CD4-positive, CD25-positive, alpha-beta regulatory T cell (primary cell): ENCODE measurements at regions not wholly inside any gene's neighbourhood (a gene's known extent, or its start where the extent isn't known, plus 50 kb on each side); places are given as distances from the start of the nearest gene placed in this dataset.

Experiments
- ATAC-seq, 2 donors: fragments of 150-1000 bp; cut with Tn5 transposase; one replicate each; pipeline ENCODE4 v1.10.0; 2021; ENCODE audit warnings: low read depth in 2 of 2, moderate number of reproducible peaks in 2 of 2, moderate library complexity in 1 of 2
- DNase-seq, 3 donors: peaks; one replicate each; pipeline versions ENCODE4 v3.0.0 to v3.0.0-alpha.2; 2012 to 2022; ENCODE audit warnings: mixed read lengths in 1 of 3
- H3K27ac ChIP-seq: one replicate; pipeline ENCODE4 v1.7.0; 2013; ENCODE audit warnings: mild to moderate bottlenecking, low read length; ENCODE audit not compliant: insufficient read depth, poor library complexity, severe bottlenecking
- H3K27me3 ChIP-seq: one replicate; pipeline ENCODE4 v1.7.0; 2013; ENCODE audit warnings: low read length; ENCODE audit not compliant: control insufficient read depth, insufficient read depth
- H3K36me3 ChIP-seq: one replicate; pipeline ENCODE4 v1.7.0; 2013; ENCODE audit warnings: mild to moderate bottlenecking, low read length, moderate library complexity; ENCODE audit not compliant: control insufficient read depth, insufficient read depth
- H3K4me1 ChIP-seq: 2 replicates; pipeline ENCODE4 v1.7.0; 2013; ENCODE audit warnings: mild to moderate bottlenecking, low read length; ENCODE audit not compliant: insufficient read depth, control insufficient read depth, poor library complexity, severe bottlenecking
- H3K4me3 ChIP-seq: one replicate; pipeline ENCODE4 v1.7.0; 2013; ENCODE audit warnings: low read depth, mild to moderate bottlenecking, low read length, moderate library complexity
- H3K9me3 ChIP-seq, 2 experiments: 1 replicate in 1 of 2; 2 replicates in 1 of 2; pipeline ENCODE4 v1.7.0; 2013; ENCODE audit warnings: low read length in 2 of 2, mild to moderate bottlenecking in 1 of 2, moderate library complexity in 1 of 2; ENCODE audit not compliant: control insufficient read depth in 2 of 2
- H3K27ac Mint-ChIP-seq, 3 donors: one replicate each; pipeline ENCODE4 v1.8.0; 2020 to 2022; ENCODE audit warnings: mild to moderate bottlenecking in 3 of 3, mixed read lengths in 3 of 3, moderate library complexity in 2 of 3
- H3K27me3 Mint-ChIP-seq: one replicate; pipeline ENCODE4 v1.8.0; 2022; ENCODE audit warnings: mild to moderate bottlenecking, mixed read lengths
- H3K36me3 Mint-ChIP-seq: one replicate; pipeline ENCODE4 v1.8.0; 2020; ENCODE audit warnings: mixed read lengths
- H3K4me1 Mint-ChIP-seq, 4 donors: one replicate each; pipeline ENCODE4 v1.8.0; 2020 to 2022; ENCODE audit warnings: mixed read lengths in 4 of 4, mild to moderate bottlenecking in 1 of 4
- H3K4me3 Mint-ChIP-seq, 4 donors: one replicate each; pipeline ENCODE4 v1.8.0; 2020 to 2022; ENCODE audit warnings: mild to moderate bottlenecking in 4 of 4, mixed read lengths in 4 of 4, moderate library complexity in 3 of 4
- H3K9me3 Mint-ChIP-seq, 7 donors: one replicate each; pipeline ENCODE4 v1.8.0; 2020 to 2022; ENCODE audit warnings: mixed read lengths in 7 of 7, mild to moderate bottlenecking in 3 of 7, moderate library complexity in 2 of 7

- DNase-seq (no peak), ATAC-seq (no peak)
- Mint-ChIP-seq H3K4me1 (peaks cover 28 to 89% (median 55%) of the 10 kb centered on the region in 4 donors), H3K27me3 (peaks cover 4% of the 10 kb centered on the region), H3K27ac (peak overlapping the region in 1 of 3 donors; percentile 29), H3K4me3 (no peak overlapping the region), H3K36me3 (peaks cover 4% of the 10 kb centered on the region), H3K9me3 (peaks cover 0 to 2% (median 0%) of the 10 kb centered on the region in 7 donors)
- no peak overlapping the region for H3K27ac ChIP-seq
- H3K36me3 ChIP-seq = no peaks in the 10 kb centered on the region
- H3K4me1 ChIP-seq = peaks cover 45% of the 10 kb centered on the region
- H3K9me3 ChIP-seq = no peaks in the 10 kb centered on the region
- no peaks in the 10 kb centered on the region for H3K27me3 ChIP-seq
- H3K4me3 ChIP-seq = no peak overlapping the region
Measured at GRCh38 chr4:152112190-152112589, 351.4 kb upstream of the GATB start.

- Histone ChIP-seq H3K27ac (peak overlapping the region; percentile 23), H3K36me3 (no peaks in the 10 kb centered on the region), H3K27me3 (no peaks in the 10 kb centered on the region), H3K9me3 (no peaks in the 10 kb centered on the region), H3K4me3 (no peak overlapping the region), H3K4me1 (peaks cover 46% of the 10 kb centered on the region)
- DNase-seq (no peak), ATAC-seq (no peak)
- peaks cover 0 to 2% (median 0%) of the 10 kb centered on the region in 7 donors for H3K9me3 Mint-ChIP-seq
- peaks cover 9% of the 10 kb centered on the region for H3K36me3 Mint-ChIP-seq
- peak overlapping the region in 1 of 3 donors; percentile 91 for H3K27ac Mint-ChIP-seq
- H3K4me3 Mint-ChIP-seq = no peak overlapping the region
- peaks cover 23 to 89% (median 47%) of the 10 kb centered on the region in 4 donors for H3K4me1 Mint-ChIP-seq
- no peaks in the 10 kb centered on the region for H3K27me3 Mint-ChIP-seq
Measured at GRCh38 chr4:152110780-152111179, 350.0 kb upstream of the GATB start.

GRCh38 chr4:152109531-152110509 is 349.0 kb upstream of the GATB start:
- no peak for ATAC-seq
- Histone ChIP-seq H3K9me3 (no peaks in the 10 kb centered on the region), H3K4me1 (peaks cover 46% of the 10 kb centered on the region), H3K4me3 (no peak overlapping the region), H3K27me3 (no peaks in the 10 kb centered on the region), H3K27ac (no peak overlapping the region), H3K36me3 (no peaks in the 10 kb centered on the region)
- H3K9me3 Mint-ChIP-seq = peaks cover 0 to 2% (median 0%) of the 10 kb centered on the region in 7 donors
- H3K4me3 Mint-ChIP-seq = peak overlapping the region in 2 of 4 donors; percentile 39 to 44
- DNase-seq = no peak
- peak overlapping the region; percentile 74 to 91 (median 80) for H3K27ac Mint-ChIP-seq
- H3K27me3 Mint-ChIP-seq = no peaks in the 10 kb centered on the region
- peaks cover 18 to 89% (median 45%) of the 10 kb centered on the region in 4 donors for H3K4me1 Mint-ChIP-seq
- peaks cover 12% of the 10 kb centered on the region for H3K36me3 Mint-ChIP-seq

- Histone ChIP-seq H3K36me3 (no peaks in the 10 kb centered on the region), H3K4me1 (peaks cover 57% of the 10 kb centered on the region), H3K9me3 (no peaks in the 10 kb centered on the region), H3K27me3 (no peaks in the 10 kb centered on the region), H3K27ac (no peak overlapping the region), H3K4me3 (no peak overlapping the region)
- peaks cover 18% of the 10 kb centered on the region for H3K36me3 Mint-ChIP-seq
- H3K4me3 Mint-ChIP-seq = peak overlapping the region in 1 of 4 donors; percentile 39
- no peaks in the 10 kb centered on the region for H3K27me3 Mint-ChIP-seq
- peaks cover 18 to 91% (median 44%) of the 10 kb centered on the region in 4 donors for H3K4me1 Mint-ChIP-seq
- H3K9me3 Mint-ChIP-seq = no peaks in the 10 kb centered on the region
- no peak for DNase-seq
- H3K27ac Mint-ChIP-seq = peak overlapping the region; percentile 61 to 97 (median 73)
- no peak for ATAC-seq
Measured at GRCh38 chr4:152107736-152108500, 347.1 kb upstream of the GATB start.

- H3K27ac Mint-ChIP-seq = peak overlapping the region; percentile 80 to 93 (median 82)
- no peak for ATAC-seq
- Histone ChIP-seq H3K4me1 (peaks cover 59% of the 10 kb centered on the region), H3K27ac (no peak overlapping the region), H3K36me3 (no peaks in the 10 kb centered on the region), H3K9me3 (no peaks in the 10 kb centered on the region), H3K4me3 (no peak overlapping the region), H3K27me3 (no peaks in the 10 kb centered on the region)
- peak overlapping the region in 2 of 4 donors; percentile 33 to 68 for H3K4me3 Mint-ChIP-seq
- no peaks in the 10 kb centered on the region for H3K9me3 Mint-ChIP-seq
- DNase-seq = no peak
- no peaks in the 10 kb centered on the region for H3K27me3 Mint-ChIP-seq
- H3K4me1 Mint-ChIP-seq = peaks cover 22 to 91% (median 49%) of the 10 kb centered on the region in 4 donors
- H3K36me3 Mint-ChIP-seq = peaks cover 20% of the 10 kb centered on the region
Measured at GRCh38 chr4:152106781-152107321, 346.0 kb upstream of the GATB start.

- H3K36me3 Mint-ChIP-seq = peaks cover 20% of the 10 kb centered on the region
- peak overlapping the region; percentile 80 to 93 (median 82) for H3K27ac Mint-ChIP-seq
- Histone ChIP-seq H3K4me1 (peaks cover 65% of the 10 kb centered on the region), H3K27ac (no peak overlapping the region), H3K4me3 (no peak overlapping the region), H3K9me3 (no peaks in the 10 kb centered on the region), H3K27me3 (no peaks in the 10 kb centered on the region), H3K36me3 (no peaks in the 10 kb centered on the region)
- H3K4me1 Mint-ChIP-seq = peaks cover 28 to 96% (median 55%) of the 10 kb centered on the region in 4 donors
- DNase-seq (peak in 1 of 3 donors; percentile 21), ATAC-seq (no peak)
- H3K27me3 Mint-ChIP-seq = no peaks in the 10 kb centered on the region
- H3K4me3 Mint-ChIP-seq = peak overlapping the region in 2 of 4 donors; percentile 62 to 68
- H3K9me3 Mint-ChIP-seq = no peaks in the 10 kb centered on the region
Measured at GRCh38 chr4:152106113-152106763, 345.4 kb upstream of the GATB start.

- Mint-ChIP-seq H3K27me3 (no peaks in the 10 kb centered on the region), H3K27ac (peak overlapping the region; percentile 82 to 99 (median 86)), H3K4me3 (peak overlapping the region; percentile 3 to 68 (median 20)), H3K36me3 (peaks cover 20% of the 10 kb centered on the region), H3K9me3 (no peaks in the 10 kb centered on the region), H3K4me1 (peaks cover 34 to 99% (median 62%) of the 10 kb centered on the region in 4 donors)
- H3K4me3 ChIP-seq = no peak overlapping the region
- no peak for DNase-seq
- peaks cover 73% of the 10 kb centered on the region for H3K4me1 ChIP-seq
- no peaks in the 10 kb centered on the region for H3K36me3 ChIP-seq
- H3K27me3 ChIP-seq = no peaks in the 10 kb centered on the region
- H3K9me3 ChIP-seq = no peaks in the 10 kb centered on the region
- no peak for ATAC-seq
- H3K27ac ChIP-seq = peak overlapping the region; percentile 43
Measured at GRCh38 chr4:152104901-152105357, 344.1 kb upstream of the GATB start.
